HK-2 (cell line): ENCODE measurements at regions not wholly inside any gene's neighbourhood (a gene's known extent, or its start where the extent isn't known, plus 50 kb on each side); places are given as distances from the start of the nearest gene placed in this dataset.
"Not testable (repeated sequence)": the region's sequence is repeated elsewhere in the genome, so short reads cannot be mapped to it uniquely, and the experiment has no call there.

ENCODE experiments used
- DNase-seq: peaks from one replicate; pipeline ENCODE4 v3.0.0-alpha.2; 2018; ENCODE audit not compliant: unreplicated experiment

DNA sequence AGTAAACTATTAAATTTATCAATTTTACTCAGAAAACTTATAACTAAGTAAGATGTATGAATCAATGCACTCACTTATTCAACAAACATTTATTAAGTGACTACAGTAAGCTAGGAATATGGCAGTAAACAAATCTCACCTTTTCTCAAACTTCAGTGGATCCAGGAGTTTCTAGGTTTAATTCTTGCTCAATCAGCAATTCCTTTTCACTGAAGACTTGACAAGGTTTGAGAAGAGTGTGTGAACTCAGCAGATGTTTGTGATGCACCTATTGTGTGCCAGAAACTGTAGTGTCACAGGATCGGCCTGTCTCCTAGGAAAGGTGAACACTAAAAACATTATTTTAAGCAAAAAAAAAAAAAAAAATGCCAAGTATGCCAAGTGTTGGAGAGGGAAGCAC is 167.8 kb downstream of the ALG10 start:
- DNase-seq = no peak

DNA sequence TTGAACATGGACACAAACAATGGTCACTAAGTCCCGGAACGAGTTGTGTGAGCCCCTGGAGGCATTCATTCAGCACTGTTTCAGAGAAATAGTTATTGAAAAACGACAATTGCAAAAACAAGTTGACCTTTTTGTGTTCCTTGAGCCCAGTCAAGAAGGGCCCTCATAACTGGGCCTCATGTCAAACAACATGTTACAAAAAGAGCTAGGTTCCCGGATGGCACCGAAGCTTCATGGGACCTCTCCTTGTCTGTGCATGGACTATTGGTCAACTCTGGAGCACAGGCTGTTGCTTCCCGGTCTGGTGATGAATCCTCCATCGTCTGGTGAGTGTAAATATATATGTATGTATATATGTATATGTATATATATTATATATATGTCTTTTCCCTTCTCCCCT is 176.6 kb downstream of the ALG10 start:
- no peak for DNase-seq

DNA sequence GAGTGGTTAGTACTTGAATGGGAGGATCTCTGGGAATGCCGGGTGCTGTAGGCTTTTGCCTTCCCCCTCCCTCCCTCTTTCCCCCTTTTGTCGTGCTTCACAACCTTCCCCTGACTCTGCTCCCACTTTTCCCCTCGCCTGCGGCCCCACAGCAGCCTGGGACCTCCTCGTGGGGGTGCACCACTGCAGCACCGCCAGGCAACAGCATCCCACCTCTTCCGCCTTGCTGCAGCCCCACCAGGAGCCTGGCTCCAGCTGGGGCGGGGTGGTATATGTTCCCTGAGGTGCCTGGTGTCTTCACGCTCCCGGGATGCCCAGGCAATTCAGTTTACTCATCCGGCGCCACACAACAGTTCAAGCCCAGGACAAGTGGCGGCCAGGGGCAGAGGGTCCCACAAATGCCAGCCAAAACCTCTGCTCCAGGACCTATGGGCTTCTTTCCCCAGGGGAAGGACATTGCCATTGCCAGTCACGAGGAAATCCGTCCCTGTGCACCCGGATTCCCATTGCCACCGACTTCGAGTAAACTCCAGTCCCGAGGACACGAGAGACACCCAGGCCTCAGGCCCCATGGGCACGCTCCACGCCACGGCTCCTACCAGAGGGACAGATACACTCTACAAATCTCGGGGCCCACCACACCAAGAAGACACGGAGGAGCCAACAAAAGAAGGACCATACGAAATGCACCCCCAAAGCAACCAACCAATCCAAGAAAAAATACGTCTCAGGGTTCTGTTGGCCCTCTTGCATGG is 181.7 kb downstream of the ALG10 start:
- no peak for DNase-seq

DNA sequence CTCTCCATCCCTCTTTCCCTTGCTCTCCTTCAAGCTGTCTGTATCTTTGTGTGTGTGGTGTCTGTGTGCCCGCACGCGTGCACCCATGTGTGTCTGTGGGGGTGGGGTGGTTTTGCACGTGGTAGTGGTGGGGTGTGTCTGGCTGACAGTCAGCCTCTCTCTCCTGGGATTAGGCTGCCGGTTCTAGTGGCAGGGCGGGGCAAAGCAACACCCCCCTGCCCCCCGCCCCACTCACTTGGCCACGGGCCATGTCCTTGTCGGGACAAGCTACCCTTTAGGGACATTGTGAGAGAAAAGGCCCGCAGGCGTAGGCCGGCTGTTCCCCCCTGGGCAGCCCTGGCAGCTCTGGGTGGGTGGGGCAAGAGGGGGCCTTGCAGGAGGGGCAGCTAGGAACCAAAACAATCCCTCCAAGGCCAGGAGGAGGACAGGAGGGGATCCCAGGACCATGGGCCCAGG is 182.6 kb downstream of the ALG10 start:
- no peak for DNase-seq

DNA sequence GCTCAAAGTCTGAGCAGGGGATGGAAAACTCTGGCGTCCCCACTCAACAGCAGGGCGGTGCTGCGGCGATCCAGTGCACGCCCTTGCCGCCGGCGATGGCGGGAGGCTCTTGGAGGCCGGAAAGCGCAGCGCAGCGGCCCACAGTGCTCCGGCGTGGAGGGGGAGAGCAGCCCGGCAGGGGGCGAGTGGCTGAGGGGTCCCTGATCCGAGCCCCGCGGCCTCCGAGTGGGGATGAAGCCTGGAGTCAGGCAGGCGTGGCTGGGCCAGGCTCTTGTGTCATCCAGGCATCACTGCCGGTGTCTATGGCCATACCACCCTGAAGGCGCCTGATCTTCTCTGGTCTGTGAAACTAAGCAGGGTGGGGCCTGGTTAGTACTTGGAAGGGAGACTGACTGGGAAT is 183.1 kb downstream of the ALG10 start:
- DNase-seq = no peak

DNA sequence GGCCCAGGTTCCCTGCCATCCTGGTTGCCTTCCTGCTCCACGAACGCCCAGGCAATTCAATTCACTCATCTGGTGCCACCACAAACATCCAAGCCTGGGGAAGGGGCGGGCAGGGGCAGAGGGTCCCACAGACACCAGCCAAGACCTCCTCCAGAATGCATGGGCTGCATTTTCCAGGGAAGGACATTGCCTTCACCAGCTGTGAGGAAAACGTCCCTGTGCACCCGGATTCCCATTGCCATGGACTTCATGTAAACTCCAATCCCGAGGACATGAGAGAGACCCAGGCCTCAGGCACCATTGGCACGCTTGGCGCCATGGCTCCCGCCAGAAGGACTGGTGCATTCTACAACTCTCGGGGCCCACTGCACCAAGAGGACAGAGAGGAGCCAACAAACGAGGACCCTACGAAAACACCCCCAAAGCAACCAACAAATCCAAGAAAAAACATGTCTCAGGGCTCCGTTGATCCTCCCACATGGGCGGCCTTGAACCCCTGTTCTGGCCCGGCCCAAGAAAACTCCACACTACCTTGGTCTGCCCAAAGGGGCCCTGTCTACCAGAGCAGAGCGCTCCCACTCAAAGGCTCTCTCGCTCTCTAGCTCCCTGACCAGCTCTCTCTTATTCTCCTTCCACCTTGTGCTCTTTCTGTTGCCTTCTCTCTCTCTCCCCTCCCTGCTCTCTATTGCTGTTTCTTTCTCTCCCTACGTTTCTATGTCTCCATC is 183.9 kb downstream of the ALG10 start:
- no peak for DNase-seq

DNA sequence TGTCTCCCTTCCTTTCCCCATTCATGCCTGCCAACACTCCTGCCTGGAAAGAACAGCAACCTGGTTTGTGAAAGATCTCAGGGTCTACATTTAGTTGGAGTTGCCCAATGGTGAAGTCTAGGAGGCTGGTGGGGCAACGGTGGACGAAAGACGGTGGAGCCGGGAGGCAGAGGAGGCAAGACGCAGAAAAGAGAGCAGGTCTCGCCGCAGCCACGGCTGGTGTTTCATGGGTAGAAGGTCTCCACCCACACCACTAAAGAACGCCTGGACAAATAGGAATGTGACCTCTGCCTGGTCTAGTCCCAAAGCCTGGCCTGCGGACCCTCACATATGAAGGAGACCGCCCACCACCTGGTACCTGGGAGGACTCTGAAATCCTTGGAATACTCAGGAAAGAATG is 185.6 kb downstream of the ALG10 start:
- DNase-seq = no peak

DNA sequence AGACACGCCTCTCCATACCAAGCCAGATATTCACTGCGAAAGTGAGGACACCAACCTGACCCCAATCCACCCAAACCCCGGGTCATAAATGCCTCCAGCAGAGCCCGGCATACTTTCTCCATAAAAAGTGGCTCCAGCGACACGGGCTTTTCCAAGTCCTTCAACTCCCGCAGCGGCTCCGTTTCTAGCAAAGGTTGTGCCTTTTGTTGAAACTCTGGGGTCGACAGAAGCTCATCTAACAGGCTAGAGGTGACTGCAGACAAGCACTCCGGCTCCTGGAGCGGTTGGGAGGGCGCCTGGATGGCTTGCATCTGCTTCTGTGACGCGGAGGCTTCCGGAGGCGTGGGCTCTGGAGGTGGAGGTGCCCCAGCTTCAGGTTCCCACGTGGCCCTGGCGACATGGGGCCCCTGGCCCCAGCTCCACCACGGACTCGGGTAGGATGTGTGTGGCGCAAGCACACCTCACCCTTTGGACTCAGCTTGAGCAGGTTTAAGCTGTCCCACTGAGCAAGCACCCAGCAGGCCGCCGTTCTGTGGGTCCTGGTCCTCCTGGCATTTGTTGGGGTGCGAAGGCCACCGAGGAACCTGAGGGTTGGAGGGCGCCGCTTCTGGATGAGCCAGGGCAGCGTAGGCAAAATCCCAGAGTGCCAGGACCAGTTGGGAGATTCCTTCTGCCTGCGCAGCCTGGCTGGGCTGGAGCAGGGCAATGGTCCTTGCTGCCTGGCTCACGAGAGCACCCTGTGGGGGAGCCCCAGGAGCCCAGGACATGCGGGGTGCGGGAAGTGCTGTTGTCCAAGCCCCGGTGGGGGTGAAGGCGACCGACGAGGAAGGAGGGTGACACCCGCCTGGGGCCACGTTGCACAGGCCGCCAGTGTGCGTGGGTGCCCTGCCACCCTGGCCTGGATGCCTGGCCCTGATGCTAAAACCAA is 186.3 kb downstream of the ALG10 start:
- DNase-seq = no peak

DNA sequence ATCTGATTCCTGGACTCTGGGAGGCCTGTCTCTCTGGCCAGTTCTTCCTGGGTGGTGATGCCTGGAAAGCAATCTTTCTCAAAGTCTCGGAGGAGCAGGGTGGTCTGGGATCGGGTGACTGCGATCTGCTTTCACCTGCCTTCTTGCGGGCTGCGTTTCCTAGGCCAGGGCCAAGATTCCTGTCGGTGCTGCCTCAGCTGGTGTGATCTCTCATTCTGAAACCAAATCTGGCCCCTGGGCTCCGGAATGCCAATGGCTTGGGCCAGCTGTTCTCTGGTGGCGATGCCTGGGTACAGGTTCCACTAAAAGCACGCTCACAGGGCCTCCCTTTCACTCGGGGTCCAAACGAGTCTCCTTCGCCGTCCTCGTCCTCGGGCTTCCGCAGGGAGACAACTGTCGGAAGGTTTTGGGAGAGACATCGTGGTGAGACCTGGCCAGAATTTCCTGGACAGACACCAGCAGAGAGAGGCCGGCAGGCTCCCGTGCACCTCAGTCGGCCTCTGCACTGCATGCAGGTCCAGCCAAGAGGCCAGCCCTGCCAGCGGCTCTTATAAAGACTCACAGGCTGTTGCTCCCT is 187.1 kb downstream of the ALG10 start:
- DNase-seq = no peak

DNA sequence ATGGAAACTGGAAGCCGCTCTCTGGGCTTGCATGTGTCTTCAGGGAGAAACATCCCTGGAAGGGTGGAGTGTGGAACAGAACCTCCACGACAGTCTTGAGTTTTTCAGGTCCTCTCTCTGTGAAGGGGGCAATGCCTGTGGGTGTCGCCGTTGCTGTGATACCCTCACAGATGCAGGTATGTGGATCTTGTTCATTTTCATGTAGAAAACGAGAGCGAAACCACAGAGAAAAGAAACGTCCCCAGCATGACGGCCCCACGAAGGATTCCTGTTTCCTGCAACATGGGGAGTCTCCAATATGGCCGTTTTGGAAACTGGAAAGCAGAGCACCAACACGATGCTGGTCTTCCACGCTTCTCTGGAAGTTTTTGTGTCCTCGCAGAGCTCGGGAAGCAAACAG is 187.9 kb downstream of the ALG10 start:
- no peak for DNase-seq

DNA sequence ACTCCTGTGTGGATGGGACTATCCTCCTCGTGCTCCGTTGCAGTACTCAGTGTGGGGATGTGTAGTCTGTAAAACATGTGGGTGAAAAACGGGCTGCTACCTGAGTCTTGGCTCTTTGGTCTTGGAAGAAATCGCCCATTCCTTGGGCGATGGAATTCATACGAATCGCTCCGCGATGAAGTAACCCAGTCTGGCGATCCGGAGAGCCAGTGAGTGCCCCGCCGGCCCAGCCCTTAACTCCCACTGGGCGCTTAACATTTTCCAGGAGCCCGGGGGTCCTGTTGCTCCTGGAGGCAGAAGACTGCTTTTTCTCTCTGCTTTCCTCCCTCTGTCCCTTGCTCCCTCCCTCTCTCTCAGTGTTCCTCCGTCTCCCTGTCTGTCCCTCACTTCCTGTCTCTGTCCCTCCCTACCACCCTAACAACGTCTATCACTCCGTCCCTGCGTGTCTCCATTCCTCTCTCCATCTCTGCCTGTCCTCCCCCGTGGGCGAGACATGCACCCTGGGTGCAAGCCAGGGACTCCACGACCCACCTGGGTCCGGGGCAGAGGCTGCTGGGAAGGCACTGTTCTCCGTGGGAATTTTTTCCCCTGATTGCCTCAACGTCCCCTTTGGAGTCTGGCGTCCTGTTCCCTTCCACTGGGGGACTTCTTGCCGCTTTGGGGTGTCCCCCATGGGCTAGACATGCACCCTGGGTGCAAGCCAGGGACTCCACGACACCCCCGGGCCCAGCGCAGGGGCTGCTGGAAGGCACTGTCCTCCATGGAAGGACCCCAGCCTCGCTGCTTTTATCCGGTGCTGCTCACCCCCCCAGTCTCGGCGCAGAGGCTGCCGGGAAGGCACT is 188.6 kb downstream of the ALG10 start:
- no peak for DNase-seq

DNA sequence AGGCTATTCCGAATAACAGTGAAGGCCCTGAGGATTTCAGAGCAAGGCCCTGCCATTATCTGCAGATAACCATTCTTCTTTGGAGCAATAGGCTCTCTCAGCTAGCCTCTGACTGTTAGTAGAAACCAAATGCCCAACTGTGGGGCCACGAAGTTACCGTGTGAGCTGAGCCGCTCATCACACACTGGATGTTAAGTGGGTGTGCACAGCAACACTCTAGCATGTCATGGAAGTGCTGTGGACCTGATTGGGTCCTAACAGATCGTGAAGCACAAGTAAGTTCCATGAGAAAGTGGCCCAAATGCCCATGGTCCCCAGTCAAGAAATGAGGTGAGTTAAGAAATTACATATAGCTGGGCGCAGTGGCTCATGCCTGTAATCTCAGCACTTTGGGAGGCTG is 190.4 kb downstream of the ALG10 start:
- DNase-seq = no peak

DNA sequence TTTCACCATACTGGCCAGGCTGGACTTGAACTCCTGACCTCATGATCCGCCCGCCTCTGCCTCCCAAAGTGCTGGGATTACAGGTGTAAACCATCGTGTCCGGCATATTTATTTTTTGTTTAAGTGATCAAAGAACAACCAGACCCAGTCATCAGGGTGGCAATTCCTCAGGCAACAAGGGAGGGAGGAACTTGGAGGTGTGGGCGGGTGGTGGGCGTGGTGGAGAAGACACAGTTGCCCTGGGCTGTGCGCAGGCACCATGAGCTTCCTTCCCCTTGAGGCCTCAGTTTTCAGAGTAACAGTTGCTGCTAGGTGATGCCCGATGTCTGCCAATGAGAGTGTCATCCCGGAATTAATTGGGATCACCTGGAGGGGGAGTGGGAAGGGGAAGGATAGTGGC is 191.7 kb downstream of the ALG10 start:
- DNase-seq = no peak

DNA sequence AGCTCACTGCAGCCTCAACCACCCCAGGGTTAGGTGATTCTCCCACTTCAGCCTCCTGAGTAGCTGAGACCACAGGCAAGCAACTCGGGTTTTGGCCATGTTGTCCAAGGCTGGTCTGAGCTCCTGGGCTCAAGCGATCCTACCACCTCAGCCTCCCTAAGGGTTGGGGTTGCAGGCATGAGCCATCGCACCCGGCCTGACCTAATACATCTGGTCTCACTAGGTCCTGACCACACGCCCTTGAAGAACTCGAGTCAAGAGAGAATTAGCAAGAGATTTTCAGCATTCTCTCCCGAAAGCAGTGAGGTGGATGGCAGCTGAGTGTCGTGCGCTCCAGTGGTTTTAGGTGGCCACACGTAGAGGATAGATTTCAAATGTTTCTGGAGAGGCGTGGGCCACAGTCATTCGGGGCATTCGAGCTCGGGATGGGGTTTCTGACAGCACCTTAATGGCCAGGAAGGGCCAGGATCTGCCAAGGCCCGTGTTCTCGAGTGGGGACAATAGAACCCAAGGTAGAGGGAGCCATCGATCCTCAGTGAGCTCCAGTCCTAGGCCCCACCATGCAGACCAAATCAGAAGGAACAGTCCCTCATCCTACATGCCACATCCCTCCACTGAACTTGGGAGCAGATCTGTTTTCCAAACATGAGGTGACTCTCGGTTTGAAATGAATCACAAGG is 193.1 kb downstream of the ALG10 start:
- DNase-seq = no peak

DNA sequence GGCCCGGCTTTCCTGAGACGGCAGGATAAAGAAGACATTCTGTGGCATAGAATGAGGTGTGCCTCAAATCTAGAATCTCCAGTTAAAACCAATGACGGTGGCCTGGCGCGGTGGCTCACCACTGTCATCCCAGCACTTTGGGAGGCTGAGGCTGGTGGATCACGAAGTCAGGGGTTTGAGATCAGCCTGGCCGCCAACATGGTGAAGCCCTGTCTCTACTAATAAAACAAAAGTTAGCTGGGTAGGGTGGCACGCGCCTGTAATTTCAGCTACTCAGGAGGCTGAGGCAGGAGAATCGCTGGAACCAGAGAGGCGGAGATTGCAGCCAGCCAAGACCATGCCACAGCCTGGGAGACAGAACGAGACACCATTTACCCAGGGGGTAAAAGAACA is 193.6 kb downstream of the ALG10 start:
- DNase-seq = no peak

DNA sequence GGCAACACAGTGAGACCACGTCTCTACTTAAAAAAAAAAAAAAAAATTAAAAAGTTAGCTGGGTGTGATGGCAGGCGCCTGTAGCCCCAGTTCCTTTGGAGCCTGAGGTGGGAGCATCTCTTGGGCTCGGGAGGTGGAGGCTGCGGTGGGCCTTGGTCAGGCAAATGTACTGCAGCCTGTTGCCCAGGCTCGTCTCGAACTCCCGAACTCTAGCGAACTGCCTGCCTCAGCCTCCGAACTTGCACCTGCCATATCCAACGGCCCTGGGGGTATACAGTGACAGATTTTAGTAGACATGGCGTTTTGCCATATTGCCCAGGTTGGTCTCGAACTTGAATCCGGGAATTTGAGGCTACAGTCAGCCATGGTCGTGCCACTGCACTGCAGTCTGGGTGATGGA is 195.4 kb downstream of the ALG10 start:
- DNase-seq = no peak

DNA sequence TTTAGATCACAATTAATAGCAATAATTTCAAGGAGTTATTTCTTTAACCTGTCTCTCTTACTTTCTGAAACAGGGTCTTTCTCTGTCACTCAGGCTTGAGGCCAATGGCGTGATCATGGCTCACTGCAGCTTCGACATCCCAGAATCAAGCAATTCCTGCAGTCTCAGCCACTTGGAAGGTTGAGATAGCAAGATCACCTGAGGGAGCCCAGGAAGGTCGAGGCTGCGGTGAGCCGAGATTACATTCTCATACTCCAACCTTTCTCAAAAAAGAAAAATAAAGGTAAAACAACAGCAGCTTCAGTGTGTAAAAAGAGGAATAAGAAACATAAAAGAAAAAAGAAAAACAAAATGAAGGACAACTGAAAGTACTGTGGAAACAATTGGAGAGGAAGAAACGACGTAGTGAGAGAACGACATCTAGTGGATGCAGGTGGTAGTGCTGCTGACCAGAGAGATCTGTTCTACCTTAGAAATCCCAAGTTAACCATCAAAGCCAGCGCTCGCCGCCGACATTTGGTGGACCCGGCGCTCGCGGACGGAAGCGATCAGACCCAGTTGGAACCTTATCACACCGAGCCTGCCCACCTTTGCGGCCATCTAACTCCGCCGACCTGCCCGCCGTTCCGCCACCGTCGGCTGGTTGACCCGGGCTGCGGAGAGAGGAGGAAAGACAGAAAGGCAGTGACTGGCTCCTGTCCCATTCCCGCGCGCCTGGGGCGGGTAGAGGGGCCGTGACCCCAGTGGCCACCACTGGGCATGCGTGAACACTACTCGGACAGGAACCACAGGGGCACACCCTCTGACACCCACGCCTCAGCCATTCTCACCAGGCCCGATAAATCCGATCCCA is 196.1 kb downstream of the ALG10 start:
- DNase-seq = peak; percentile 64

DNA sequence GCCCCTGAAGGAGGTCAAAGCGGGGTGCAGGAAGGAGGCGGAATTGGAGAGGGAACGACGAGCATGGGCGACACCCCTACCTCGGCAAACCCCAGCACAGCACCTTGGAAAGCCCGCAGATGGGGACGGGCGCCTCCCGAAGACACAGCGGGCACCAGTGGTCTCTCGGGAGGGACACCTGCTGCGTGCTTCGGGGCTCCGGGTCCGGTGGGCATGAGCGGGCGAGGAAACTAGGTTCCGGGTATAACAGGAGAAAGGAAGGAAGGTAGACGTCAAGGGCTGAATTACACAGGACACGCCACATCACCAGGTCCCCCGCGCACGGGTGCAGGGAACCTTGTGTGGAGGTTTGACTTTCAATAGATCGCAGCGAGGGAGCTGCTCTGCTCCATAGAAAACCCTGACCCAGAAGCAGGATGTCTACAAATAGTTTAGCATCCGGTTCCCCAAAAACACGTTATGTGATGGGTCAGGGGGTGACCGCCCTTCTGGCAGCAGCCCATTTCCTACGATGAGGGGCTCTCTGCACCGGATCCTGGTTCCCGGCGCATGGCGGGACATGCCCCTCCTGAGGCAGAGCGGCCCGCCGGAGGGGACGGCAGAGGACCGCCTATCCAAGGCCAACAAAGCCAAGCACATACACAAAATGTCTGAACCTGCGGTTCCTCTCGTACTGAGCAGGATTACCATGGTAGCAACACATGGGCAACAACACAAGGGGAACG is 196.9 kb downstream of the ALG10 start:
- no peak for DNase-seq

DNA sequence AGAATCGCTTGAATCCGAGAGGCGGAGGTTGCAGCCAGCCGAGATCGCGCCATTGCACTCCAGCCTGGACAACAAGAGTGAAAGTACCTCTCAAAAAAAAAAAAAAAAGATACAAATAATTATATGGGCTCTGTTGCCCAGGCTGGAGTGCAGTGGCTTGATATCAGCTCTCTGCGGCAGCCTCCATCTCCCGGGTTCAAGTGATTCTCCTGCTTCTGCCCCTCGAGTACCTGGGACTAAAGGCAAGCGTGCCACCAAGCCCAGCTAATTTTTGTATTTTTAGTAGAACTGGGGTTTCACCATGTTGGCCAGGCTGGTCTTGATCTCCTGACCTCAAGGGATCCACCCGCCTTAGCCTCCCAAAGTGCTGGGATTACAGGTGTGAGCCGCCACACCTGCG is 197.8 kb downstream of the ALG10 start:
- DNase-seq = not testable (repeated sequence)
